WI38 (cell line): ENCODE measurements at regions not wholly inside any gene's neighbourhood (a gene's known extent, or its start where the extent isn't known, plus 50 kb on each side); places are given as distances from the start of the nearest gene placed in this dataset.

ENCODE experiments used
- H3K4me3 ChIP-seq: 2 replicates; pipeline ENCODE4 v1.5.1; 2011; ENCODE audit warnings: low read depth, mild to moderate bottlenecking, control low read depth, low read length
- TF ChIP-seq, protein P1 (sequence below): IDR thresholded peaks from 2 replicates; pipeline ENCODE4 v1.5.1; 2012; ENCODE audit warnings: low read depth, mild to moderate bottlenecking, control low read depth, low read length

DNA sequence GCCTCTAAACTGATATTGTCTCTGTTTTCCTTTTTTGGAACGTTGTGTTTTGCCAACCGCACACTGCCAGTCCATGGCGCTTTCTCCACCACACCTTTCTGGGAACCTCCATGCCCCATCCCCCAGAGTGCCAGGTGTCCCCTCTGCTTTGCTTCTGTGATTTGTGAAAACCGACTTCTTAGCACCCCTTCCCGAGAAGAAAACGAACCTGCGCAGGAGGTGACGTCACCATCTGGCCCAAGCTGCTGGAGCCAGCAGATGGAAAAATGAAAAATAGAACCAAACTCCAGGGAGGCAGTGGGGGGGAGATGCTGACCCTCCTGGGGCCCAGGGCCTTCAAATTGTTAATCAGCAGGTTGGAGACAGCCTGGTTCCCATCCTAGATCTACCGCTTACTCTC, 103.8 kb downstream of the HTR5A start:
- no peak overlapping the region for H3K4me3 ChIP-seq
- TF ChIP-seq, protein P1, sequence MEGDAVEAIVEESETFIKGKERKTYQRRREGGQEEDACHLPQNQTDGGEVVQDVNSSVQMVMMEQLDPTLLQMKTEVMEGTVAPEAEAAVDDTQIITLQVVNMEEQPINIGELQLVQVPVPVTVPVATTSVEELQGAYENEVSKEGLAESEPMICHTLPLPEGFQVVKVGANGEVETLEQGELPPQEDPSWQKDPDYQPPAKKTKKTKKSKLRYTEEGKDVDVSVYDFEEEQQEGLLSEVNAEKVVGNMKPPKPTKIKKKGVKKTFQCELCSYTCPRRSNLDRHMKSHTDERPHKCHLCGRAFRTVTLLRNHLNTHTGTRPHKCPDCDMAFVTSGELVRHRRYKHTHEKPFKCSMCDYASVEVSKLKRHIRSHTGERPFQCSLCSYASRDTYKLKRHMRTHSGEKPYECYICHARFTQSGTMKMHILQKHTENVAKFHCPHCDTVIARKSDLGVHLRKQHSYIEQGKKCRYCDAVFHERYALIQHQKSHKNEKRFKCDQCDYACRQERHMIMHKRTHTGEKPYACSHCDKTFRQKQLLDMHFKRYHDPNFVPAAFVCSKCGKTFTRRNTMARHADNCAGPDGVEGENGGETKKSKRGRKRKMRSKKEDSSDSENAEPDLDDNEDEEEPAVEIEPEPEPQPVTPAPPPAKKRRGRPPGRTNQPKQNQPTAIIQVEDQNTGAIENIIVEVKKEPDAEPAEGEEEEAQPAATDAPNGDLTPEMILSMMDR, result no peak

DNA sequence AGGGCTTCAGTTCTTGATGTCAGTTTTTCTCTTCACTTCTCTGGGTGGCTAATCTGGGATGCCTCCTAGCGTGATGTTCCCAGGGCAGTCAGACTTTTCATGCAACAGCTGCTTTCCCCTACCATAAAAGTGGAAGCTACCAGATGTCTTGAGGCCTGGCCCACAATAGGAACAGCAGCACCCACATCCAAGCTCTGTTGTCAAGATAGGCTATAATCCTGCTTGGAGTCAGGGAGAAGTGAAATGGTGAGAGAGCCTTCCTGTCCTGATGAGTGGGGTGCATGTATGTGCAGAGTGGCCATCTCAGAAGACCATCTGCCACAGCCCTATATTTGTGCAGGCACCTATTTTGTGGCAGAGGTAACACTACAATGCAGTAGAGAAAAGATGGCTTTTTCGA, 108.0 kb downstream of the HTR5A start:
- no peak overlapping the region for H3K4me3 ChIP-seq
- TF ChIP-seq, protein P1, result no peak

DNA sequence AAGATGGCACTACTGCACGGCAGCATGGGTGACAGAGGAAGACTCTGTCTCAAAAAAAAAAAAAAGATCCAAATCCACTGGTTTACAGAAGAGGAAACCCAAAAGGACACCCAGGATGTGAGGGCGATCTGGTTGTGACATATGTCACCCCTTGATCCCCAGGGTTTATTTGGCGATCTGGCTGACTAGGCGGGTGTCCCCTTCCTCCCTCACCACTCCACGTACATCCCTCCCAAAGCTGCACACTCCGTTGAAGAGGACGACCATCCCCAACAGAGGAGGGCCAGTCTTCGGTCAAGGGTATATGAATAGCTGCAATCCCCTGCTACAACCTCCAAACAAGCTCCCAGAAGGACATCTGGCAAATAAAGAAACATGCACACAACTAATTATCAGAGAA, 111.6 kb downstream of the HTR5A start:
- H3K4me3 ChIP-seq, result no peak overlapping the region
- TF ChIP-seq, protein P1, result no peak

DNA sequence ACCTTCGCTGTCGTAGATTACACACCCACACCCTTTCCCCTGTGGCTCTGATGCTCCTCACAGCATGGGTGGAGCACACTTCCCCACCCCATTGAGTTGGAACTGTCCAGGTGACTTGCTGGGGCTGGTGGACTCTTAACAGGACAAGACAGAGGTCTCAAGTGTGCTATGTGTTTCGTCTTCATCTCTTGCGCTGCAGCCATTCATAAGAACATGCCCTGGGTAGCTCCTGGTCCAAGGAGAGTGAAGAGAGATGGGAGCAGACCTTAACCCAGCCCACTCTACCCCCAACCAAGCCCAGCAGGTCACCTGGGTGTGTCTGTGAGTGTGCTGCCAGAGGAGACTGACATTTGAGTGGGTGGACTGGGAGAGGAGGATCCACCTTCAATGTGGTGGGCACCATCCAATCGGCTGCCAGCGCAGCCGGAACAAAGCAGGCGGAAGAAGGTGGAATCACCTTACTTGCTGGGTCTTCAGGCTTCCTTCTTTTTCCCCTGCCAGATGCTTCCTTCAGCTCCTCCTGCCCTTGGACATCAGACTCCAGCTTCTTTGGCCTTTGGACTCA, 112.4 kb downstream of the HTR5A start:
- TF ChIP-seq, protein P1, result no peak
- H3K4me3 ChIP-seq, result no peak overlapping the region

DNA sequence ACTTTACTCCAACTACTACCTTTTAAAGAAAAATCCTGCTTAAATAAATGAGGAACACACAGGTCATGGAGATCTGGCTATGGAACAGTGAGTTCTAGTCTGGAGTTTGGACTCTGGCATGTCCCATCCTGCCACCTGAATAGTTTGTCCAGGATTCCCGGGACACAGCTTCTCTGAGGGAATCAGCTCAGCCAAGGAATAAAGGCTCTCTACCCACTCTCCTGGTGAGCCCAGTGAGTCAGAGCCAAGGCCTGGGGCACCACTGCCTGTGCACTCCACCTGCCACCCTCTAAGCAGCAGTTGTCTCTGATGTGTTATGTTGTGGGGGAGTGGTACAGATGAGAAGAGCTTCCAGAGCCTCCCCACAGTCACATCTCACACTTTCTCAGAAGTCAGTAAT, 113.5 kb downstream of the HTR5A start:
- TF ChIP-seq, protein P1, result no peak
- no peak overlapping the region for H3K4me3 ChIP-seq

DNA sequence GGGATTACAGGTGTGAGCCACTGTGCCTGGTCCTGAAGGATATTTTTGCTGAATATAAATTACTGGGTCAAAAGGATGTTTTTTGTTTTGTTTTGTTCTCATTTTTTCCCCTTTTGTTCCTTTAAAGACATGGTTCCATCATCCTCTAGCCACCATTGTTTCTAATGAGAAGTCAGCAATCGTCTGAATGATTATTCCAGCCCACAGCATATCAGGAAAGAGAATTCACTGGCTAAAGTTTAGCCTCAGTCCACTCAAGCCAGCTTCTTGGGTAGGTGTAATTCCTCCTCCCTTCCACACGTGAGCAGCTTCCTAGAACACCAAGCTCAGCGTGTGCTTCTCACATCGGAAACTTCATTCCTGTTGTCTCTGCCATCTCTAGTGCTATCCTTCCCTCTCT, 112.8 kb upstream of the INSIG1 start:
- no peak overlapping the region for H3K4me3 ChIP-seq
- TF ChIP-seq, protein P1, result no peak

DNA sequence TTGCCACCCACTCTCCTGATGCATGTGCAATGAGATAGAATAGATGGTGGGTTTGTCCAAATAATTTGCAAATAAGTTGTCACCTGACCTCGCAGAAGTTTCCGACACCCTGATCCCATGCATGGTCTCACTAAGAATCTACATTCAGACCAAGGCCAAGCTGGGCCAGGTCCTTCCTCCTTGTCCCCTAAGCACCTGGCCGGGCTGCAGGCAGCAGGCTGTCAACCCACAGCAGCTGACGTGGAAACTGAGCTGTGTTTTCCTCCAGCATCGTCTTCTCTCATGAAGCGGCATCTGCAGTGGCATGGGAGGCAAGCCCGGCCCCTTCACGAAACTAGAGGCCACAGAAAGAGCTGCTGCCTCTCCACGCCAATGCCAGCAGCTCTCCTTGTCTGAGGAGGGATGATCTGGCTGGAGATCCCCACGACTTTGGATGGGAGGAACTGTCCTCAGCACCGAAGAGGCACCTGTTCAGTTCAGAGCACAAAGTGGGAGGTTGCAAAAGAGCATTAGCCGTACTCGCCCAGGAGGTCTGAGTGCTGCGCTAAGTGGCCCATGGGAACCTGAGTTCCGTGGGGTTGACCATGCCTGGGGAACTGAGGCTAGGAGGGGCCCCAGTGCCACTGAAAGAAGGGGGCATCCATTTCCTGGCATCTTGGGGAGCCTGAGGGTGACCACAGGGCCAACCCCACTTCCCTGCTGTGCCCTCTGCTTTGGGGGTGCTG, 110.5 kb upstream of the INSIG1 start:
- no peak overlapping the region for H3K4me3 ChIP-seq
- TF ChIP-seq, protein P1, result no peak
